Activated T-cell treated with anti-CD3 and anti-CD28 coated beads, Interleukin-2, amount 50 U/mL, for 72 hours (primary cell): ENCODE measurements at regions not wholly inside any gene's neighbourhood (a gene's known extent, or its start where the extent isn't known, plus 50 kb on each side); places are given as distances from the start of the nearest gene placed in this dataset.

Experiments used
- ATAC-seq, 2 donors: fragments of 150-1000 bp; cut with Tn5 transposase; replicated peaks in 1 of 2; 2 replicates each; pipeline ENCODE4 v1.10.0; 2021; ENCODE audit warnings: moderate library complexity in 2 of 2, mild to moderate bottlenecking in 1 of 2
- DNase-seq, 2 donors: peaks; one replicate each; pipeline ENCODE4 v3.0.0; 2021 to 2022; ENCODE audit warnings: mixed read lengths in 1 of 2
- H3K27ac Mint-ChIP-seq: one replicate; pipeline ENCODE4 v1.8.0; 2022; ENCODE audit warnings: mild to moderate bottlenecking, moderate library complexity, mixed read lengths
- H3K27me3 Mint-ChIP-seq: one replicate; pipeline ENCODE4 v1.8.0; 2022; ENCODE audit warnings: low read depth, mixed read lengths
- H3K36me3 Mint-ChIP-seq, 2 donors: one replicate each; pipeline ENCODE4 v1.8.0; 2022; ENCODE audit warnings: mixed read lengths in 2 of 2, mild to moderate bottlenecking in 1 of 2; ENCODE audit not compliant: insufficient read depth in 2 of 2
- H3K4me1 Mint-ChIP-seq: one replicate; pipeline ENCODE4 v1.8.0; 2022; ENCODE audit warnings: low read depth, mixed read lengths
- H3K4me3 Mint-ChIP-seq, 2 donors: one replicate each; pipeline ENCODE4 v1.8.0; 2022; ENCODE audit warnings: mild to moderate bottlenecking in 2 of 2, mixed read lengths in 2 of 2, moderate library complexity in 2 of 2
- H3K9me3 Mint-ChIP-seq, 2 donors: one replicate each; pipeline ENCODE4 v1.8.0; 2022; ENCODE audit warnings: mixed read lengths in 2 of 2

GRCh38 chr20:52251136-52251700 is 59.6 kb upstream of the ZFP64 start:
- no peak overlapping the region for H3K4me3 Mint-ChIP-seq
- H3K27me3 Mint-ChIP-seq = peaks cover 13% of the 10 kb centered on the region
- peaks cover 0 to 6% of the 10 kb centered on the region in 2 donors for H3K9me3 Mint-ChIP-seq
- ATAC-seq (no peak), DNase-seq (no peak)
- H3K27ac Mint-ChIP-seq = no peak overlapping the region
- no peaks in the 10 kb centered on the region for H3K36me3 Mint-ChIP-seq
- no peaks in the 10 kb centered on the region for H3K4me1 Mint-ChIP-seq

- DNase-seq (no peak), ATAC-seq (no peak)
- Mint-ChIP-seq H3K27me3 (no peaks in the 10 kb centered on the region), H3K4me3 (no peak overlapping the region), H3K36me3 (no peaks in the 10 kb centered on the region), H3K27ac (no peak overlapping the region), H3K4me1 (no peaks in the 10 kb centered on the region), H3K9me3 (no peaks in the 10 kb centered on the region)
Observed at GRCh38 chr20:52247548-52247947, 56.0 kb upstream of the ZFP64 start.

- no peaks in the 10 kb centered on the region for H3K4me1 Mint-ChIP-seq
- DNase-seq = no peak
- H3K36me3 Mint-ChIP-seq = no peaks in the 10 kb centered on the region
- no peaks in the 10 kb centered on the region for H3K9me3 Mint-ChIP-seq
- no peak overlapping the region for H3K4me3 Mint-ChIP-seq
- H3K27ac Mint-ChIP-seq = no peak overlapping the region
- no peak for ATAC-seq
- no peaks in the 10 kb centered on the region for H3K27me3 Mint-ChIP-seq
Observed at GRCh38 chr20:52246366-52246765, 54.8 kb upstream of the ZFP64 start.

- no peaks in the 10 kb centered on the region for H3K9me3 Mint-ChIP-seq
- H3K27me3 Mint-ChIP-seq = no peaks in the 10 kb centered on the region
- no peak for ATAC-seq
- H3K27ac Mint-ChIP-seq = no peak overlapping the region
- no peak for DNase-seq
- H3K36me3 Mint-ChIP-seq = no peaks in the 10 kb centered on the region
- no peaks in the 10 kb centered on the region for H3K4me1 Mint-ChIP-seq
- H3K4me3 Mint-ChIP-seq = no peak overlapping the region
Observed at GRCh38 chr20:52244702-52245101, 53.1 kb upstream of the ZFP64 start.

GRCh38 chr20:52242237-52243230 is 51.0 kb upstream of the ZFP64 start:
- H3K36me3 Mint-ChIP-seq = no peaks in the 10 kb centered on the region
- no peaks in the 10 kb centered on the region for H3K4me1 Mint-ChIP-seq
- ATAC-seq (no peak), DNase-seq (no peak)
- H3K4me3 Mint-ChIP-seq = no peak overlapping the region
- H3K27ac Mint-ChIP-seq = no peak overlapping the region
- no peaks in the 10 kb centered on the region for H3K27me3 Mint-ChIP-seq
- H3K9me3 Mint-ChIP-seq = no peaks in the 10 kb centered on the region
